Fibroblast of skin of right quadriceps (primary cell): ENCODE measurements at regions not wholly inside any gene's neighbourhood (a gene's known extent, or its start where the extent isn't known, plus 50 kb on each side); places are given as distances from the start of the nearest gene placed in this dataset.

Experiments
- DNase-seq: peaks from one replicate; pipeline ENCODE4 v3.0.0-alpha.2; 2013

DNA sequence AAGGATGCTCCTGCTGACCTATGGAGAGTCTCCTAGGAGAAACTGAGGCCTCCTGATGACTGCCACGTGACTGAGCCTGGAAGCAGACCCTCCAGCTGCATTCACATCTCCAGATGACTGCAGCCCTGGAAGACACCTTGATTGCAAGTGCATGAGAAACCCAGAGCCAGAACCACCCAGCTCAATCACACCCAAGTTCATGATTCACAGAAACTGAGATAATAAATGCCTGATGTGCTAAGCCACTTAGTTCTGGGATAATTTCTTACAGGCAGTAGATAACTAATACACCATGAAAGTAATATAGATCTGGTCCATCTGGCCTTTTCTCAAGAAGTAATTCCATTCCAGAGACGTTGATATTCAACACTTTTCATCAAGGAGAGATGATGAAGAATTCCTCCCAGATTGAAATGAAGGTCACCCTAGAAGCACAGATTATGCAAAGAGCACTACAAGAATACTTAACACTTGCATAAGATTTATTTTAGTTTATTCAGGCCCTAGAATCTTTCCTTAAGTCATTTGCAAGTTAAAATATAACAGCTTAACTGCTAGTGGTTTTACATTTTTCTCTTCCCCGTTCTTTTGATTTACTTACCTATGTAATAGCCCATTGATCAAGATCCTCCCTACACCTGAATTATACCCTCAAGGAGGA, 208.2 kb upstream of the INHBA start:
- DNase-seq, result peak; percentile 74

DNA sequence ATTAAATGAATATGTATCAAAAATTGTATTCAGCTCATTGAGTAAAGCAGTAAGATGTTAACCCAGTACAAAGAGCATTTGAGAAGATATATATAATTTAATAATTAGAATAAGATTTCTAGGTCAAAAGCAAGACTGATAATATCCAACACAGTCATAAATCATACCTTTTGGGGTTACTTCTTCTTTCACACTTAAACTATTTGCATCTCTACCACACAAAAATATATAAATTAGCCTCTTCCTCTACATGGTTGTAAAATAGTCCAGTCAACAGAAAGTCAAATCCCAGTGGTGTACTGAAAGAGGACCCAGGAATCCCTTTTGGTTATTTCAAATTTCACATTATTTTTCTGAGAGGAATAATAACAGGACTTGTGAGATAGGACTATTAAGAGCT, 204.6 kb upstream of the INHBA start:
- DNase-seq, result no peak

DNA sequence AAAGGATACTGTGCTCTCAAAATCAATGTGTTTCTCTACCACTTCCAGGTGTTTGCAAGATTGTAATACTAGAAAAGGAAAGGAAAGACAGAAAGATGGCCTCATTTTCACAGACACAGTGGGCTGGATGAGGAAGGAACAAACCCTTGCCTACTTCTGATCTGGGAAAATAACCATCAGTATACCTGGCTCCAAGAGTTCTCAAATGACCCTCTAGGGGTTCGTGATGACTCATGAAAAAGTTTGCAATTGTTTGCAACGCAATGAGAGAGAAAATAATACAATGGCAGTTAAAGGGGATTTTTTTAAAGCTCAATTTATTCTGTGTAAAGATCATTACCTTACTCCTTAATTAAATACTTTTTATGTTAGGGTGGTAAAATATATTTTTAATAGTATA, 197.6 kb upstream of the INHBA start:
- no peak for DNase-seq

DNA sequence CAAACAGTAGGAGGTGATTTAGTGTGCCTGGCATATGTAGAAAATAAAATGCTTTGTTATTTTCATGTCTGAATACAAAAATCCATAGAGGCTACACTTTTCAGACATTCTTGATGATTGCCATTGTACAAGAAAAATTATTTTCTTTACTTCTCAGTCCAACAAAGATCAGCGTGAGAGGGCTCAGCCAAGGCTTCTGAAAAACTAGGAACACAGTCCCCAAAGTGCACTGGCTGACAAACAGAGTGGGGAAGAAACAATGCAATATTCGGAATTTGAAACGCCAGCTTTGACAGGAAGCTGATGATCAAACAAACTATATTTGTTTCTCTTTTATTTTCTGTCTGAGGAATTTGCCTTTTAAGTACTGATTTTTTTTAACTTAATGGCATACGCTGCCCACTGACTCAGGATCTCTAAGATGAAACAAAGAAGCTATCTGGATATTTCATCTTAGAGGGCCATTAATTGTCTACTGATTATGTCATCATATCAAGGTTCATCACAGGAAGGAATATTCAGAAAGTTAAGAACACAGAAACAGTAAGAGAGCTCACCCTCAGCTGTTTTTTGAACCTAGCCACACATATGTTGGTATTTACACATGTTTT, 197.0 kb upstream of the INHBA start:
- DNase-seq, result no peak

GRCh38 chr7:41893656-41894055, 190.8 kb upstream of the INHBA start:
- no peak for DNase-seq

DNA sequence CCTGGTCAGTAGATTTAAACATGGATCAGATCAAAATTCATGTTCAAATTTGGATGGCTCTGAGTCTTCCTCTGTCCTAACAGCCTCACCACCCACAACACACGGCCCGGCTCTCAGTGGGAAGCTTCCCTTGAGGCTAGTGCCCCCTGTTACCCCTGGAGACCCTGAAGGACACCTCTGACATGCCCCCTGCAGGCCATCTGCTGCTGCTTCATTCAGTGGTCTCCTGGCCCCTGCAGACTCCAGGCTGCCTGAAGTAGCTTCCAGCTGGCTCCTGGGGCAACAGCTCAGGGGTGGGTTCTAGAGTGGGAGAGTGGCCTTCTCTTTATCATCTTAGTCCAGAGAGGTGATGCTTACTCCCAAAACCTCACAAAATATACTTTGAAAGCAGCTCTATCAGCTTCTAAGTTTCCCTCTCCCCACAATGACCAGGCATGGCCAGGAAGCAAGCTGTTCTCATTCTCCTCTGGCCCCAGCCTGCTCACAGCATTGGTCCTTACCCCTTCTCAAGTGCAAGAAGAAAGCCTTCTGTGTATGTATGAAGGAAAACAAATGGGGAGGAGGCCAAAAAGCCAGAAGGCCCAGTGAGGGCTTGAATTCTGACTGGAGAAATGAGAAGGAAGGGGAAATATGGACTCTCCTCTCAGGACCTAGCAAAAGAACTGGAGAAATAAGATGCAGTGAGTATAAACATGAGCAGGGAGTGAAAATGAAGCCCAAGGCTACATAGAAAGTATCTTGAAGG, 189.6 kb upstream of the INHBA start:
- DNase-seq, result no peak

DNA sequence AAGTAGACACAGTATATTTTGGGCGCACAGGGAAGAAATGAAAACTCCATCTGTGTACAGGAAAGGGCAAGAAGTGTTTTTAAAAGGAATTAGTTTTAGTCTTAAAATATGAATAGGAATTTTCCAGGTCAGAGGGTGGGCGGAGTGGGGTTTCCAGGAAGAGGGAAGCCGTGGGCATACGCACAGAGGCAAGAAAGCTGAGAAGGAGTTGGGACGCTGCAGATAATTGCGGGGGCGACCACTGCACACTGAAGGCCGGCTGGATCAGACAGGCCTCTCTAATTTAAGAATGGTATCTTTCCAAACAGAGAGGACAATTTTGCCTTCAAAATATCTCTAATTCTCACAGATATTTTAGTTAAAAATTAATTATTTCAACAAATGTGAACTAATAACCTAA, 189.1 kb upstream of the INHBA start:
- no peak for DNase-seq

DNA sequence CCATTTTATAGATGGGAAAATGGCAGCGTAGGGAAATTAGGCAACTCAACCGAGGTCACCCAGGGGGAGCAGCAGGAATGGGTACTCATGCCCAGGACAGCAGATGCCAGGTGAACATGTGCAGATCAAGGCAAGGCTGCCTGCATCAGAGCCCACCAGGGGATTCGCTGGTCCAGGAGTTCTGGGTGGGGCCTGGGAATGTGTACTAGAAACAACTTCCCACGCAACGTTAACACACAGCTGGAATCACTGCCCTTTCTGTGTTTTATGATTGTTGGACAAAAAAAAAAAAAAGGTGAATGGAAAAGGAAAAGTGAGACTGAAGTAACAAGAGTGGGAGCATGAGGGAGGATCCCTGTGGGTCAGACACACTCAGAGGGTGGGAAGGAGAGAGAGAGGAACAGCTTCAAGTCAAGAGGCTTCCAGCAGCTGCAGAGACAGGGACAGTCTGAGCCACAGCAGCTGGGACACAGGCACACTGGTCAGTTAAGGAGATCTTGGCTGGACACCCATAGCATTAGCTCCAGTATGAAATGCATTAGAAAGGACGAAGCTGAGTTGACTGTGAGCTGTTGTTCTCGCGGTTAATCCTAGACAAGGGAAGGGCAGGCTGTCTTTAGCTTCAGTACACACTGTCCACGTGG, 187.9 kb upstream of the INHBA start:
- DNase-seq, result no peak

DNA sequence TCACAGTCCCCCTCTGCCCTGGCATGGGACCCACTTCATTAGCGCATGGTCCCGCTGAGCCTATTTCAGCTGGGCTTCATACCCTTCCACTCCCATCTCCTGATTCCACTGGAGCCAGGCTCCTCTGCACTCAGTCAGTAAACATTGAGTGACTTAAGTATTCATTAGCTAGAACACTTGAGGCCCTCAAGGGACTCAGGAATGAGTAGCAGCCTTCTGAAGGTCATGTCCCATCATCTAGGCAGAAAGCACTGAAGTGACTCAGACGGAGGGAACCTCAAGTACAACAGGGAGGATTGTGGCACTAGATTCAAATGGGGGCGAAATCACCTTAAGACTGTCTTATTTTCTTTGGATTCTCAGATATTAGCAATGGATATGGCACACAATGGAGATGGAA, 186.6 kb upstream of the INHBA start:
- DNase-seq, result peak; percentile 45

DNA sequence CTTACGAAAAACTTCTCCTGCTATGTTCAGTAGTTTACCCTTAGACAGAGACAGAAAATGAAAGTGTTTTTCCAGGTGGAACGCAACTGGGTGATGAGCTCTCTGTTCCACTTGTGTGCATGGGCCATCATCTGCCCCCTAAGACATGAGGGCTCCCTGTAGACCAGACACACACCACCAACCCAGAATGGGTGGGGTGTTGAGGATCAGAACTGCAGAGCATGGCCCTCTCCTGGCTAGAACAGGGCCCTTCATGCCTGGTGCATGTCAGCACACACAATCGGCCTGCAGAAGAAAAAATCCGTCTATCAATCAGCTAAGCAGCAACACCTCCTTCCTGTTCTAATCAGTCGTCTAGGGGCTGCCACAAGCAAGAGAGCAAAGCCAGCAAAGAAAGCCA, 186.2 kb upstream of the INHBA start:
- DNase-seq, result no peak

- peak; percentile 56 for DNase-seq
These were observed 184.5 kb upstream of the INHBA start for GRCh38 chr7:41887416-41887815.

- peak; percentile 97 for DNase-seq
These were observed 184.0 kb upstream of the INHBA start for GRCh38 chr7:41886901-41887311.

DNA sequence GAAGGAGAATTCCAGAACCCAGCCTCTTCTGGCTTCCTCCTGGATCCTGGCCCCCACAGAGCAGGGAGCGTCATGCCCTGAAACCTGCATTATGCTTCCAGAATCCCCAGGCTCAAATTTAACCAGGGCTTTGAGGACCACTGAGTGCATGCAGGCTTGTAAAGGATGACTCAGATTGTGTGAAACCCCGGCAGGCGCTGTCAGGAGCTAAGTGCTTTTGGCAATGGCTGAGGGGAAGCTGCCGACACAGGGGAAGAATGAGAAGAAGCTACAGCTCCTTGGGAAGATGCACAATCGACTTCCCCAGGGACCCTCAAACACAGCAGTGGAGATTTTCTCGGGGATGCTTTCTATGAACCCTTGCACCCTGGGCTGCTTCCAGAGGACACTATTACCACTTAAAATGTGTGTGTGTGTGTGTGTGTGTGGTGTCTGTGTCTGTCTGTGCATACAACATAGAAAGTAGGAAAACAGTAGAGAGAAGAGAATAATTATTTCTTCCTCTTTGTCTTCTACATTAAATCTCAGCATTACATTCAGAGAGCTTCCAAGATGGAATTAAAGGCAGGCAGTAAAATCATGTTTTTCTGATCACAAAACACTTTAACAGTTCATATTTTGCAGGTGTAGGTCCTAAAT, 183.5 kb upstream of the INHBA start:
- DNase-seq, result peak; percentile 98

DNA sequence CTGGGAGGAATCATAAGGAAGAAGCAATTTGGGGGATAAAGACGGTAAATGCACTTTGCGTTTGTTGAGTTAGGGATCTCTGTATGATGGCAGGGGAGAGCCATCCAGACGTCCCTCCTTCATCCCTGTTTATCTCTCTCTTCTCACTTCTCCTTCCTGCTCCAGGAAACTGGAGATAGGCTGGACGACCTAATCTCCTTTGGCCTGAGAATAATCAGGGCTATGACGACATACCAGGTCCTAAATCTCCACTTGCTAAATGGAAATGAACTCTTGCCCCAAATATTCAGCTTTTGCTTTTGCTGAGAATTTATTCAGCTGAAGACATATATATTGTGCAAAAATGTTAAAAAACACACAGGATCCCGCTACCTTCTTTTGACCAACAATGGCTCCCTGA, 182.9 kb upstream of the INHBA start:
- no peak for DNase-seq

DNA sequence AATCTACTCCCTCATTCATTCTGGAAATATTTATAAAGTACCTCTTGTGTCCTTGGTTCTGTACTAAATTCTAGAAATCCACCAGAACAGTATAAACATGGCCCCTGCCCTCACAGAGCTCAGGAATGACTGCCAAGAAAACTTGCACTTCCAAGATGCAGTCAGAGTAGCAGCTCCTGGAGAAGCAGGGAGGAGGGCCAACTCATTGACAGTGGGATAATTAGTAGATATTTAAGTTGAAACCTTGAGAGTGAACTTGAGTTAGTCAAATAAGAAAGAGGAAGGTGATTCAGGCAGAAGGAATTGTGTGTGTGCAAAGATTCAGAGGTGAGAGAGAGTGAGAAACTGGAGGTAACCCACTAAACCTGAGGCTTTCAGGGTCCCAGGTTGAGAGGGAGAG, 182.2 kb upstream of the INHBA start:
- peak; percentile 83 for DNase-seq

DNA sequence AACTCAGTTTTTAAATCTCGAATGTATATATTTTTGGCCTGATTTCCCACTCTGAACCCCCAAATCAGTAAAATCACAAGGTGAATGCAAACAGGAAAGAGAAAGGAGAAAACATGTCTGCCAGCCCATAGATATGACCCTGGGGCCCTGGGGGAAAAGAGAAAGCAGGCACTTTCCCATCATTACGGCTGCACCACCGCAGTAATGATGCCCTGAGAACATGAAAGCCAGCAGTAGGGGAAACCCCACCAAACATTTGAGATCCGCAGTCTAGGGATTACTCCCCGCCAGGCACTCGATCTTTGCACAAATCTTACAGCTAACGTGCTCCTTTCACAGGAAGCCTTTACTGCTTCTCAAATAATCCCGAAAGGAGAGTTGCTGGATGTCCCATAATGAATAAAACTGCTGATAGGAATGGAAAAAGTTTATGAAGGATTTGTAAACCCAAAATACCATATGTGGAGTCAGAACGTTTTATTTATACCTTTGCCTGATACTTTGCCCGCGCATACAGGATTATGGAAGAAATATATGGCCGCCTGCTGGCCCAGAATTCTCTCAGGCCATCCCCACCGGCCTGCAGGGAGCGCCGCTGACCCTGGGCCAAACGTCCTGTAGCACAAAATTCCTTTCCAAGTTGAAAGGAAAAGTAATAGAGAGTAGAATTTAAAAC, 180.0 kb upstream of the INHBA start:
- DNase-seq, result no peak

DNA sequence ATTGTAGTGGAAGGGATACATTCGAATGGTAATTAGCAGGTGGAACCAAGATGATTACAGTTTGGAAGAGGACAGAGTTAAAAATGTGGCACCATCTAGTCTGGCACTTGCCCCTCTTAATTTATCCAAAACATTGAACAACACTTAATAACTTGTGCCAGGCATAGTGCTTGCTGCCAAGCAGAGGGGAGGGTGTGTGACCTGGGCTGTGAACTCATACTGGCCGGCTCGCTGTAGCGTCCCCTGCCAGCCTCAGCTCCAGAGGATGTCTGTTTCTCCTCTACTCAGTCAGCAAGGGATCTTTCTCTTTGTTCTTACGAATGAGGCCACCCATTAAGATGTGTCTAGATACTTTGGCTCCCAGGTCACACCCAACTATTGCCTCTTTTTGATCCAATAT, 179.4 kb upstream of the INHBA start:
- DNase-seq, result no peak

- DNase-seq, result no peak
These were observed 178.6 kb upstream of the INHBA start for GRCh38 chr7:41881331-41882130.

- peak; percentile 97 for DNase-seq
These were observed 177.2 kb upstream of the INHBA start for GRCh38 chr7:41880107-41880506.

GRCh38 chr7:41879403-41879802, 176.5 kb upstream of the INHBA start:
- no peak for DNase-seq

- DNase-seq, result no peak
These were observed 175.7 kb upstream of the INHBA start for GRCh38 chr7:41878309-41879295.
